K562 (cell line): ENCODE measurements at regions not wholly inside any gene's neighbourhood (a gene's known extent, or its start where the extent isn't known, plus 50 kb on each side); places are given as distances from the start of the nearest gene placed in this dataset.

ENCODE experiments used
- BRF1 ChIP-seq: IDR thresholded peaks from 3 replicates; pipeline ENCODE4 v1.6.1; 2011; ENCODE audit warnings: borderline replicate concordance, mild to moderate bottlenecking; ENCODE audit not compliant: insufficient read length; ENCODE audit errors: extremely low read depth
- KLF13 ChIP-seq: fragments of 450-650 bp; IDR thresholded peaks from 2 replicates; pipeline ENCODE4 v1.6.1; 2016; ENCODE audit warnings: missing genetic modification characterization, low read depth, mild to moderate bottlenecking, missing compliant biosample characterization, moderate library complexity, borderline replicate concordance
- MCM7 ChIP-seq, 2 experiments: fragments of 450-650 bp; IDR thresholded peaks; 2 replicates each; pipeline ENCODE4 v1.6.1; 2016 to 2018
- POLR2AphosphoS2 ChIP-seq: IDR thresholded peaks from 2 replicates; pipeline ENCODE4 v1.6.1; 2012; ENCODE audit warnings: low read length, improper control_type of control experiment
- TAF1 ChIP-seq: IDR thresholded peaks from 2 replicates; pipeline ENCODE4 v1.6.1; 2011; ENCODE audit warnings: mild to moderate bottlenecking, low read length, moderate library complexity; ENCODE audit not compliant: insufficient read depth, control insufficient read depth, severe bottlenecking; ENCODE audit errors: extremely low read depth
- ZBED1 ChIP-seq: IDR thresholded peaks from 2 replicates; pipeline ENCODE4 v1.6.1; 2014
- ZFPM2 ChIP-seq: fragments of 250-450 bp; sonication (Bioruptor Pico); IDR thresholded peaks from 2 replicates; pipeline ENCODE4 v1.5.1; 2022; ENCODE audit warnings: mild to moderate bottlenecking
- ZNF354B ChIP-seq: fragments of 250-450 bp; sonication (Bioruptor Pico); IDR thresholded peaks from 2 replicates; pipeline ENCODE4 v1.4.0; 2020
- ZSCAN29 ChIP-seq: fragments of 450-650 bp; IDR thresholded peaks from 2 replicates; pipeline ENCODE4 v1.6.1; 2017
- TF ChIP-seq, protein P1 (sequence below): sonication (generic); formaldehyde crosslinking; IDR thresholded peaks from 2 replicates; pipeline ENCODE4 v1.8.1; 2023; ENCODE audit warnings: mild to moderate bottlenecking, missing genetic modification reagents
- TF ChIP-seq, protein P2 (sequence below), 3 experiments: IDR thresholded peaks in 2 of 3; conservative IDR thresholded peaks in 1 of 3; 2 replicates each; pipeline ENCODE4 v1.5.1; 2011 to 2012; ENCODE audit warnings: low read length in 3 of 3, mild to moderate bottlenecking in 3 of 3, control low read depth in 2 of 3, improper control_type of control experiment in 1 of 3, inconsistent platforms in 1 of 3, low read depth in 1 of 3, mixed read lengths in 1 of 3, moderate library complexity in 1 of 3; ENCODE audit not compliant: insufficient read depth in 2 of 3

DNA sequence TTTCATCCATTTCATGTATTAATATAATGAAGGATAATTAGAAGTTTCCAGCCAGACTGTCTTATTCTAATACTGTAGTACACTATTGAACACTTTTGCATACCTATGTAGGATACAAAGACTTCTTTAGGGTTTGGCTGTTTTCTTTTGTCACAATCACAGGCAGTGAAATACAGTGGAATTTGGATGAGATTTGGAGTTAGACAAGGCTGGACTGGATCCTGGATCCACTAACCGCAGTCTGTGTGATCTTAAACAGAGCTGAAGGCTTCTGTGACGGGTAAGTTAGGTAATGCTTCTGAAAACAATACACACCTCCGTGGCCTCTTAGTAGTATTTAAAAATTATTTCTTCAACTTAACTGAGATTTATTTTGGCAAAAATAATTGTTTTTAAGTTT is 1128.6 kb upstream of the CDH2 start:
- TF ChIP-seq TAF1 (no peak), BRF1 (no peak), POLR2AphosphoS2 (no peak), KLF13 (tag) (no peak), ZSCAN29 (no peak), MCM7 (IDR thresholded peaks at IDR 0.05) (no peak), ZFPM2 (CRISPR knock-in tag) (no peak), ZBED1 (no peak), ZNF354B (CRISPR knock-in tag) (no peak)
- TF ChIP-seq, protein P1, sequence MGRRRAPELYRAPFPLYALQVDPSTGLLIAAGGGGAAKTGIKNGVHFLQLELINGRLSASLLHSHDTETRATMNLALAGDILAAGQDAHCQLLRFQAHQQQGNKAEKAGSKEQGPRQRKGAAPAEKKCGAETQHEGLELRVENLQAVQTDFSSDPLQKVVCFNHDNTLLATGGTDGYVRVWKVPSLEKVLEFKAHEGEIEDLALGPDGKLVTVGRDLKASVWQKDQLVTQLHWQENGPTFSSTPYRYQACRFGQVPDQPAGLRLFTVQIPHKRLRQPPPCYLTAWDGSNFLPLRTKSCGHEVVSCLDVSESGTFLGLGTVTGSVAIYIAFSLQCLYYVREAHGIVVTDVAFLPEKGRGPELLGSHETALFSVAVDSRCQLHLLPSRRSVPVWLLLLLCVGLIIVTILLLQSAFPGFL (CRISPR knock-in tag), result no peak
- TF ChIP-seq, protein P2, sequence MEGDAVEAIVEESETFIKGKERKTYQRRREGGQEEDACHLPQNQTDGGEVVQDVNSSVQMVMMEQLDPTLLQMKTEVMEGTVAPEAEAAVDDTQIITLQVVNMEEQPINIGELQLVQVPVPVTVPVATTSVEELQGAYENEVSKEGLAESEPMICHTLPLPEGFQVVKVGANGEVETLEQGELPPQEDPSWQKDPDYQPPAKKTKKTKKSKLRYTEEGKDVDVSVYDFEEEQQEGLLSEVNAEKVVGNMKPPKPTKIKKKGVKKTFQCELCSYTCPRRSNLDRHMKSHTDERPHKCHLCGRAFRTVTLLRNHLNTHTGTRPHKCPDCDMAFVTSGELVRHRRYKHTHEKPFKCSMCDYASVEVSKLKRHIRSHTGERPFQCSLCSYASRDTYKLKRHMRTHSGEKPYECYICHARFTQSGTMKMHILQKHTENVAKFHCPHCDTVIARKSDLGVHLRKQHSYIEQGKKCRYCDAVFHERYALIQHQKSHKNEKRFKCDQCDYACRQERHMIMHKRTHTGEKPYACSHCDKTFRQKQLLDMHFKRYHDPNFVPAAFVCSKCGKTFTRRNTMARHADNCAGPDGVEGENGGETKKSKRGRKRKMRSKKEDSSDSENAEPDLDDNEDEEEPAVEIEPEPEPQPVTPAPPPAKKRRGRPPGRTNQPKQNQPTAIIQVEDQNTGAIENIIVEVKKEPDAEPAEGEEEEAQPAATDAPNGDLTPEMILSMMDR (IDR thresholded peaks at IDR 0.05 in 2 of 3, conservative IDR thresholded peaks at IDR 0.05 in 1 of 3; ENCODE audit: insufficient read depth in 2 of 3, low read depth in 1 of 3, low read length in 3 of 3), result no peak
